Activated CD8-positive, alpha-beta T cell treated with anti-CD3 and anti-CD28 coated beads for 36 hours (primary cell): ENCODE measurements at regions not wholly inside any gene's neighbourhood (a gene's known extent, or its start where the extent isn't known, plus 50 kb on each side); places are given as distances from the start of the nearest gene placed in this dataset.

Experiments used
- ATAC-seq: fragments of 200-7000 bp; cut with Tn5 transposase; one replicate; pipeline ENCODE4 v1.10.0; 2021; ENCODE audit warnings: mild to moderate bottlenecking, moderate library complexity
- CTCF ChIA-PET: fragments of 350-600 bp; sonication (Branson Sonifier 250); formaldehyde crosslinking; loops from one replicate; lab custom pipeline; 2021; ENCODE audit warnings: antibody characterized with exemption; lab: Charles Lee
- POLR2A ChIA-PET: fragments of 350-600 bp; sonication (Branson Sonifier 250); formaldehyde crosslinking; loops from one replicate; lab custom pipeline; 2021; ENCODE audit warnings: antibody characterized with exemption; lab: Charles Lee
- DNase-seq: peaks from one replicate; pipeline ENCODE4 v3.0.0-alpha.2; 2020
- H3K27ac Mint-ChIP-seq: one replicate; pipeline ENCODE4 v1.8.0; 2021; ENCODE audit warnings: mild to moderate bottlenecking, mixed read lengths
- H3K27me3 Mint-ChIP-seq: one replicate; pipeline ENCODE4 v1.8.0; 2021; ENCODE audit warnings: mixed read lengths
- H3K36me3 Mint-ChIP-seq: one replicate; pipeline ENCODE4 v1.8.0; 2021; ENCODE audit warnings: low read depth, mixed read lengths
- H3K4me1 Mint-ChIP-seq: one replicate; pipeline ENCODE4 v1.8.0; 2021; ENCODE audit warnings: low read depth, mixed read lengths
- H3K4me3 Mint-ChIP-seq: one replicate; pipeline ENCODE4 v1.8.0; 2021; ENCODE audit warnings: mild to moderate bottlenecking, moderate library complexity, mixed read lengths
- H3K9me3 Mint-ChIP-seq: one replicate; pipeline ENCODE4 v1.8.0; 2021; ENCODE audit warnings: mixed read lengths
- intact Hi-C: fragments of 100-400 bp; cut with micrococcal nuclease; formaldehyde crosslinking; loops from one replicate; pipeline ENCODE4 v1.10.0; 2022
- TF ChIP-seq, protein P1 (sequence below): fragments of 200-600 bp; IDR thresholded peaks from one replicate; pipeline ENCODE4 v1.8.0; 2022; ENCODE audit warnings: antibody characterized with exemption, mild to moderate bottlenecking

DNA sequence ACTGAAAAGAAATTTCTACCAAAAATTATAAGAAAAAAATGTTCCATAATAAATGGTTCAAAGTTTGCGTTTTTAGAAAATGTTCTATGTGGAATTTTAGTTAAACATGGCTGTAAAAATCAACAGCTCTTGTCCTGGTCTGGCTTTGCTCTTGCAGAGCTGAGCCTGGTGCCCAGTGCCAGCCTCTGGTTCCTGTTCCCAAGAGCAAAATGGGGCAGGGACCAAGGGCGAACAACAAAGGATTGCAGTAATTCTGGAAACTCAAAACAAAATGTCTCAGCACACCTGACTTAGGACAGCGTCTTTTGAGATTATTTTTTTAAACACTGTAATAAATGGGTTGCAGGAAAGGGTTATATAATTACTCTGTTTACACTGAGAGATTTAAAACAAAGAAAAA lies 174.7 kb downstream of the ANAPC1 start:
- Mint-ChIP-seq H3K27ac (no peak overlapping the region), H3K36me3 (no peaks in the 10 kb centered on the region), H3K4me3 (no peak overlapping the region), H3K9me3 (no peaks in the 10 kb centered on the region), H3K4me1 (peaks cover 16% of the 10 kb centered on the region), H3K27me3 (peaks cover 4% of the 10 kb centered on the region)
- DNase-seq, result no peak
- intact Hi-C loops, result loop anchor here (10.0 kb wide), 1 partner anchor 595 kb away; no protein-coding TSS in a partner anchor
- ChIA-PET CTCF (no interaction called here), POLR2A (no interaction called here)
- TF ChIP-seq, protein P1, sequence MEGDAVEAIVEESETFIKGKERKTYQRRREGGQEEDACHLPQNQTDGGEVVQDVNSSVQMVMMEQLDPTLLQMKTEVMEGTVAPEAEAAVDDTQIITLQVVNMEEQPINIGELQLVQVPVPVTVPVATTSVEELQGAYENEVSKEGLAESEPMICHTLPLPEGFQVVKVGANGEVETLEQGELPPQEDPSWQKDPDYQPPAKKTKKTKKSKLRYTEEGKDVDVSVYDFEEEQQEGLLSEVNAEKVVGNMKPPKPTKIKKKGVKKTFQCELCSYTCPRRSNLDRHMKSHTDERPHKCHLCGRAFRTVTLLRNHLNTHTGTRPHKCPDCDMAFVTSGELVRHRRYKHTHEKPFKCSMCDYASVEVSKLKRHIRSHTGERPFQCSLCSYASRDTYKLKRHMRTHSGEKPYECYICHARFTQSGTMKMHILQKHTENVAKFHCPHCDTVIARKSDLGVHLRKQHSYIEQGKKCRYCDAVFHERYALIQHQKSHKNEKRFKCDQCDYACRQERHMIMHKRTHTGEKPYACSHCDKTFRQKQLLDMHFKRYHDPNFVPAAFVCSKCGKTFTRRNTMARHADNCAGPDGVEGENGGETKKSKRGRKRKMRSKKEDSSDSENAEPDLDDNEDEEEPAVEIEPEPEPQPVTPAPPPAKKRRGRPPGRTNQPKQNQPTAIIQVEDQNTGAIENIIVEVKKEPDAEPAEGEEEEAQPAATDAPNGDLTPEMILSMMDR, result no peak
- ATAC-seq, result no peak

DNA sequence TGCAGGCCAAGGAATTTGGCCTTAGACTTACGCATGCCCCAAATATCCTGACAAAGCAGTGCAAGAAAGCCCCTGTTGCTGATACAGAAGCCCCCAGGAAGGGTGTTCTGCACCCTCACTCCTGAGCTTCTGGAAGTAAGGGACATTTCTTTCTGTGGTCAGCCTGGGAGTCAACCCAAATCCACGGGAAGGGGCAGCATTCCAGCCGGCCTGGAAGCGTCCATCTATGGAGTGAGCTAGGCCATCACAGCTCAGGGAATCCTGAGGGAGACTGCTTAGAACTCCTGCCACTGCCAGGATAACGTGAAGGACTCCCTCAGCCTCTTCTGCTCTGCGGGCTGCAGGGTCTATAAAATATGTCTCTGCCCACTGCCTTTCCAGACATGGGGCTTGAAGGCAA lies 173.9 kb downstream of the ANAPC1 start:
- DNase-seq (no peak), ATAC-seq (no peak)
- H3K27ac Mint-ChIP-seq, result no peak overlapping the region
- H3K9me3 Mint-ChIP-seq, result no peaks in the 10 kb centered on the region
- peaks cover 13% of the 10 kb centered on the region for H3K4me1 Mint-ChIP-seq
- H3K36me3 Mint-ChIP-seq, result no peaks in the 10 kb centered on the region
- TF ChIP-seq, protein P1, result no peak
- peaks cover 4% of the 10 kb centered on the region for H3K27me3 Mint-ChIP-seq
- ChIA-PET POLR2A (no interaction called here), CTCF (interaction anchor here (1.4 kb wide), 1 partner anchor 8 kb away, joined by 9 read pairs; no protein-coding TSS in a partner anchor)
- intact Hi-C loops, result no loop called here
- H3K4me3 Mint-ChIP-seq, result no peak overlapping the region

DNA sequence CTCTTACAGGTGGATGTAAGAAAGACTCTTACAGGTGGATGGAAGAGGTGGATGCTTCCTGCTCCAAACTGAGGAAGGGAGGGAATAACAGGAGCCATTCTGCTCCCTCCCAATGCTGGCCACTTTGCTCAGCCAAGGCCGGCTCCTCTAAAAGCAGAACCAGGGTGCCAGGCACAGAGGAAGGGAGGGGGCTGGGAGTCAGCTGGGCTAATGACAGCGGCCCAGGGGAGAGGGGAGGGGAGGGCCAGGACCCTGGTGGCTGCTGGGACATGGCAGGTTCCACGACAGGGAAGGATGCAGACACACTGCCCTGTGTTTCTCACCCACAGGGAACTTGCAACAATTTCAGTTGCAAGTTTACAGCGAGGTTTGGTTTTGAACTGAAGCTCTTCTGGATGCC lies 173.4 kb downstream of the ANAPC1 start:
- H3K27me3 Mint-ChIP-seq, result peaks cover 3% of the 10 kb centered on the region
- ATAC-seq (no peak), DNase-seq (no peak)
- CTCF ChIA-PET, result interaction anchor here (1.4 kb wide), 1 partner anchor 9 kb away, joined by 9 read pairs; no protein-coding TSS in a partner anchor
- no peaks in the 10 kb centered on the region for H3K36me3 Mint-ChIP-seq
- intact Hi-C loops, result no loop called here
- H3K27ac Mint-ChIP-seq, result no peak overlapping the region
- TF ChIP-seq, protein P1, result no peak
- H3K9me3 Mint-ChIP-seq, result no peaks in the 10 kb centered on the region
- peaks cover 8% of the 10 kb centered on the region for H3K4me1 Mint-ChIP-seq
- POLR2A ChIA-PET, result interaction anchor here (0.6 to 1.0 kb wide), 2 partner anchors 13 to 16 kb away, joined by 3 to 4 read pairs; no protein-coding TSS in a partner anchor
- H3K4me3 Mint-ChIP-seq, result no peak overlapping the region

DNA sequence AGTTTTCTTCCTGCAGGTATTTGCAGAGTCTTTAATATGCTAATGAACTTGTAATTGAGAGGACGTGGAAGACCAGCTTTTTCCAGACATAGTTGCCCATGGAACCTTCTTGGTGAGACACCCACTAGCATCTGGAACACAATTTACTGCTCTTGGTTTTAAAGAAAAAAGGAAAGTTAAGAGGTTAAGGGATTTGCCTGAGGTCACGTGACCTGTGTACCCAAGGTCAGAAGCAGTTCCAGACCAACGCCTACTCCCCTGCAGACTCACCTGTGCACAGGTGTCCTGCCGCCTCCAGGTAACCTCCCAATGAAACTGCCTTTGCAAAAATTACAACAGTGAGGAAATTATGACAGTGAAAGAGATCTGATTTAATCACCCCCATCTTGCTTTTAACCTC lies 172.7 kb downstream of the ANAPC1 start:
- Mint-ChIP-seq H3K4me3 (no peak overlapping the region), H3K27ac (no peak overlapping the region), H3K36me3 (no peaks in the 10 kb centered on the region), H3K27me3 (peaks cover 2% of the 10 kb centered on the region), H3K9me3 (no peaks in the 10 kb centered on the region), H3K4me1 (peaks cover 3% of the 10 kb centered on the region)
- no peak for DNase-seq
- CTCF ChIA-PET, result interaction anchor here (1.4 kb wide), 1 partner anchor 9 kb away, joined by 9 read pairs; no protein-coding TSS in a partner anchor
- POLR2A ChIA-PET, result interaction anchor here (1.0 kb wide), 1 partner anchor 13 kb away, joined by 3 read pairs; no protein-coding TSS in a partner anchor
- intact Hi-C loops, result no loop called here
- ATAC-seq, result no peak
- TF ChIP-seq, protein P1, result no peak

DNA sequence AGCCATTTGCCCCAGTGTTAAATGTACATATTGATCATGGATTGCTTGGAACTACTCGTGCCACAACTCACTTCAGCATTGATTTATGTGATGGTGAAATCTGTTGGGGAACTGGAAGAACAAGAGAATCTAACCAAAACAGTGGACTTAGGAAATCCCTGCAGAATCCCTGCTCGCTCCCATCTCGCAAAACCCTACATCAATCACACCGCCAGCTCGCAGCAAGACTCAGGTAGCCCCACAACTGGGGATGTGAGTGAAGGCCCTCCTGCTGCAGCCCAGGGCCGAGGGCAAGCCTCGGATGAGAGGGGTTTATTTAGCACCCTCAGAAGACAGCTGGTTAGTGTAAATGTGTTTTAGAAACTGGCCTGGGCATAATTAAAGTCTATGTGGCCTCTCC lies 171.6 kb downstream of the ANAPC1 start:
- TF ChIP-seq, protein P1, result no peak
- CTCF ChIA-PET, result no interaction called here
- no peaks in the 10 kb centered on the region for H3K9me3 Mint-ChIP-seq
- no peaks in the 10 kb centered on the region for H3K4me1 Mint-ChIP-seq
- H3K36me3 Mint-ChIP-seq, result no peaks in the 10 kb centered on the region
- ATAC-seq, result no peak
- POLR2A ChIA-PET, result no interaction called here
- intact Hi-C loops, result no loop called here
- no peaks in the 10 kb centered on the region for H3K27me3 Mint-ChIP-seq
- H3K4me3 Mint-ChIP-seq, result no peak overlapping the region
- no peak overlapping the region for H3K27ac Mint-ChIP-seq
- no peak for DNase-seq
